Activated CD4-positive, alpha-beta T cell treated with anti-CD3 and anti-CD28 coated beads, Interleukin-2, amount 10 ng/mL, durations not matched to agents 24 days and 14 days (primary cell): ENCODE measurements at regions not wholly inside any gene's neighbourhood (a gene's known extent, or its start where the extent isn't known, plus 50 kb on each side); places are given as distances from the start of the nearest gene placed in this dataset.
"Not testable (repeated sequence)": the region's sequence is repeated elsewhere in the genome, so short reads cannot be mapped to it uniquely, and the experiment has no call there.

Experiments
- DNase-seq: peaks from one replicate; pipeline ENCODE4 v3.0.0; 2022
- H3K27ac Mint-ChIP-seq: one replicate; pipeline ENCODE4 v1.8.0; 2022; ENCODE audit warnings: mild to moderate bottlenecking, mixed read lengths
- H3K27me3 Mint-ChIP-seq: one replicate; pipeline ENCODE4 v1.8.0; 2022; ENCODE audit warnings: mixed read lengths
- H3K36me3 Mint-ChIP-seq: one replicate; pipeline ENCODE4 v1.8.0; 2022; ENCODE audit warnings: low read depth, mild to moderate bottlenecking, mixed read lengths
- H3K4me1 Mint-ChIP-seq: one replicate; pipeline ENCODE4 v1.8.0; 2021; ENCODE audit warnings: mixed read lengths
- H3K4me3 Mint-ChIP-seq: one replicate; pipeline ENCODE4 v1.8.0; 2022; ENCODE audit warnings: mild to moderate bottlenecking, moderate library complexity, mixed read lengths
- H3K9me3 Mint-ChIP-seq: one replicate; pipeline ENCODE4 v1.8.0; 2021; ENCODE audit warnings: mixed read lengths
- intact Hi-C: fragments of 100-400 bp; cut with micrococcal nuclease; formaldehyde crosslinking; loops from one replicate; pipeline ENCODE4 v1.15.1; 2023

DNA sequence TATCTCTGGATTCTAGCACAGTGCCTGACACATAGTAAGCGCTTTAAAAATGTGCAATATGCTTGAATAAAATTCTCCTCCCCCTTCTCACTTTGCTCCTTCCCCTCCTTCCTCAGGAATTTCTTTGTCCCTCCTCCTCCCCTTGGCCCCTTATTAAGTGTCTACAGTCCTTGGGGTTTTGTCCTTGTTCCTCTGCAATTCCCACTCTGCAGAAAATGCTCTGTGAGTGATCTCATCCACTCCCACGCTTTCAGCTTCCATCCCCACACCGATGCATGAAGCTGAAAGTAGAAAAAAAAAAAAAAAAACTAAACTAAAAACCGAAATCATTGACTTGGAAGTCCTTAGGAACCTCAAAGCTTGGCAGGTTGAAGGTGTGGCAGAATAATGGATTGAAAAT lies 273.6 kb downstream of the RRAGC start:
- Mint-ChIP-seq H3K36me3 (no peaks in the 10 kb centered on the region), H3K4me1 (peaks cover 14% of the 10 kb centered on the region), H3K4me3 (no peak overlapping the region), H3K27ac (no peak overlapping the region), H3K9me3 (no peaks in the 10 kb centered on the region), H3K27me3 (peaks cover 25% of the 10 kb centered on the region)
- no peak for DNase-seq
- intact Hi-C loops, result loop anchor here (5.0 kb wide), 2 partner anchors 94 to 559 kb away; no protein-coding TSS in a partner anchor

- Mint-ChIP-seq H3K4me3 (no peak overlapping the region), H3K36me3 (no peaks in the 10 kb centered on the region), H3K4me1 (peaks cover 14% of the 10 kb centered on the region), H3K27ac (no peak overlapping the region), H3K27me3 (peaks cover 29% of the 10 kb centered on the region), H3K9me3 (no peaks in the 10 kb centered on the region)
- no peak for DNase-seq
- intact Hi-C loops, result loop anchor here (5.0 kb wide), 2 partner anchors 93 to 558 kb away; no protein-coding TSS in a partner anchor
These were observed 274.1 kb downstream of the RRAGC start for GRCh38 chr1:38585460-38585859.

DNA sequence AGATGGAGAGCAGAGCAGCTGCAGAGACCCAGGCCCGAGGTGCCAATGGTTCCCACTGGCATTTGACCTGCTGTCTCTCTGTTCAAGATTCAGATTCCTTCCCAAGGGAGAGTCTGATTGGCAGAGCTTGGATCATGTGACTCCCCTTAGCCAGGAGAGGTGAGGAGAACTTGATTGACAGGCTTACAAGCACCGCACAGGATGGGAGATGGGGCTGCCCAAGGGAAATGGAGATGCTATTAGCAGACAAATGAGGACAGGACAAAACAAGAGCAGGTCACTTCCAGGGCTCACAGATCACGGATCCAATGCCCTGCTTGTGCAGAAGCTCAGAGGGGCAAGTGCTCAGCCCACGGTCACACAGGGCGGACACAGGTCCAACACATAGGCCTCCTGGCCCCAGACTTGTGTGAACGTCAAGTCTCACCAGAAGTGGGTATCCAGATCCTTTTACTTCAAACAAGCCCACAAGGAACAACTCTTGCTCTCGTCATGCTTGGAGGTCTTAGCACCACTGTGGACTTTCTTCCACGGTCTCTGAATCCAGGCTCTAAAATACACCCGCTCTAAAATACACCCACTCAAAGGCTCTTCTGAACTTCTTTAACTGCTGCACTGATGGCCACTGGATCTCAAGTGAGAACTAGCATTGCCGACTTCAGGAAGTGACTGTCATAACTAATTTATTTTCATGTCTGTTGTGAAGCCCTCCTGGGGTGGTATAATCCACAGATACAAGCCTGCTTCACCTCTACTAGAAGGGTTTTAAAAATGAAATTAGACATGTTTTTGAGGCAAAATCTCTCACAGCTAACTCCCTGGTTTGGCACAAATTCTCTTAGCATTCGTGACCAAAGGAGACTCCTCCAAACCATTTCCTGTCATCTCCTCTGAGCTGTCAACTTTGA lies 274.9 kb downstream of the RRAGC start:
- Mint-ChIP-seq H3K27me3 (peaks cover 36% of the 10 kb centered on the region), H3K36me3 (no peaks in the 10 kb centered on the region), H3K4me3 (no peak overlapping the region), H3K4me1 (peaks cover 14% of the 10 kb centered on the region), H3K9me3 (no peaks in the 10 kb centered on the region), H3K27ac (no peak overlapping the region)
- DNase-seq, result no peak
- intact Hi-C loops, result loop anchor here (5.0 kb wide), 2 partner anchors 92 to 557 kb away; no protein-coding TSS in a partner anchor

DNA sequence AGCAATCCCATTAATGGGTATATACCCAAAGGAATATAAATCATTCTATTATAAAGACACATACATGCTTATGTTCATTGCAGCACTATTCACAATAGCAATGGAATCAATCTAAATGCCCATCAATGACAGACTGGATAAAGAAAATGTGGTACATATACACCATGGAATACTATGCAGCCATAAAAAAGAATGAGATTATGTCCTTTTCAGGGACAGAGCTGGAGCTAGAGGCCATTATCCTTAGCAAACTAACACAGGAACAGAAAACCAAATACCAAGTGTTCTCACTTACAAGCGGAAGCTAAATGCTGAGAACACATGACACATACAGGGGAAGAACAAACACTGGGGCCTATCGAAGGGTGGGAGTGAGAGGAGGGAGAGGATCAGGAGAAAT lies 276.3 kb downstream of the RRAGC start:
- H3K9me3 Mint-ChIP-seq, DNase-seq, intact Hi-C loops, H3K27ac Mint-ChIP-seq, H3K4me3 Mint-ChIP-seq, H3K36me3 Mint-ChIP-seq: not testable (repeated sequence)
- Mint-ChIP-seq H3K4me1 (peaks cover 14% of the 10 kb centered on the region), H3K27me3 (peaks cover 47% of the 10 kb centered on the region)

DNA sequence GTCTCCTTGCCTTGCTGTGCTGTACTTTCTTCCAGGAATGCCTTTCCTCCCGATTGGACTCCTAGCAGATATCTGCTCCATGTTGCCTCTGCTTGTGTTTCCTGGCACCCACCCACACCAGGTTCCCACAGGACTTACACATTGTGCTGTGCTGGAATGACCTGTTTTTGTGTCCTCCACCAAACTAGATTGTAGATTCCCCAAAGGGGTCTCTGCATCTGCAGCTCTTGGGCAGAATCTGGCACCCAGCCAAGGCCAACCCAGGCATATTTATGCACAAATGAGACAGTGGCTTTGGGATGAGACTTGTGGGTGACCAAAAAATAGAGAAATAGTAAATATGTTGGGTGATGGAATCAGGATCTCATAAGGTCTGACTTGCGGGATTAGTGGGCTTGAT lies 278.2 kb downstream of the RRAGC start:
- Mint-ChIP-seq H3K36me3 (no peaks in the 10 kb centered on the region), H3K4me1 (peaks cover 17% of the 10 kb centered on the region), H3K4me3 (no peak overlapping the region), H3K9me3 (no peaks in the 10 kb centered on the region), H3K27me3 (peaks cover 61% of the 10 kb centered on the region), H3K27ac (no peak overlapping the region)
- intact Hi-C loops, result no loop called here
- DNase-seq, result no peak

DNA sequence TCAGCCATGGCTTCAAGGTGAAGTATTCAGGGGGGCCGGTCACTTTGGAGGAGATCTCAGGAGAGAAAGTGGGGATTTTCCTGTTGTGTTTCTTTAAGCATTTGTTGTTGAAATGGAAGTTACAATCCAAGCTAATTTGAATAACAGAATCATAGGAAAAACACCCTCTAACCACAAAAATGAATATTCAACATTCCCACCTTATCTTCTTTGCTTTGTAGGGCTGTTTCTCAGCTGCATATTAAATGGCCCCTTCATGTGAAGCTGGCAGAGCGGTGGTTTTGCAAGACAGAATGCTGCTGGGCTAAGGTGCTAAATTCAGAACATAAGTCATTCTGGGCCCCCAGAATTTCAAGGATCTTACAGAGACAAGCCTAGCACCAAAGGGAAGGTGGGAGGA lies 279.0 kb downstream of the RRAGC start:
- peaks cover 62% of the 10 kb centered on the region for H3K27me3 Mint-ChIP-seq
- intact Hi-C loops, result no loop called here

GRCh38 chr1:38579056-38579455 lies 280.5 kb downstream of the RRAGC start:
- Mint-ChIP-seq H3K27ac (no peak overlapping the region), H3K36me3 (no peaks in the 10 kb centered on the region), H3K4me1 (peaks cover 4% of the 10 kb centered on the region), H3K9me3 (no peaks in the 10 kb centered on the region), H3K4me3 (no peak overlapping the region), H3K27me3 (peaks cover 64% of the 10 kb centered on the region)
- no peak for DNase-seq
- intact Hi-C loops, result no loop called here

More for the DNA sequence above, 279.0 kb downstream of the RRAGC start:
- H3K4me1 Mint-ChIP-seq, result peaks cover 12% of the 10 kb centered on the region
- no peak for DNase-seq
- H3K36me3 Mint-ChIP-seq, result no peaks in the 10 kb centered on the region
- H3K4me3 Mint-ChIP-seq, result no peak overlapping the region
- H3K27ac Mint-ChIP-seq, result no peak overlapping the region
- H3K9me3 Mint-ChIP-seq, result no peaks in the 10 kb centered on the region

- DNase-seq, result peak; percentile 63
- H3K4me3 Mint-ChIP-seq, result peak overlapping the region; percentile 69
- no peak overlapping the region for H3K27ac Mint-ChIP-seq
- H3K27me3 Mint-ChIP-seq, result peaks cover 63% of the 10 kb centered on the region
- H3K9me3 Mint-ChIP-seq, result no peaks in the 10 kb centered on the region
- no peaks in the 10 kb centered on the region for H3K36me3 Mint-ChIP-seq
- H3K4me1 Mint-ChIP-seq, result peaks cover 4% of the 10 kb centered on the region
- intact Hi-C loops, result no loop called here
These were observed 281.2 kb downstream of the RRAGC start for GRCh38 chr1:38578271-38578951.

DNA sequence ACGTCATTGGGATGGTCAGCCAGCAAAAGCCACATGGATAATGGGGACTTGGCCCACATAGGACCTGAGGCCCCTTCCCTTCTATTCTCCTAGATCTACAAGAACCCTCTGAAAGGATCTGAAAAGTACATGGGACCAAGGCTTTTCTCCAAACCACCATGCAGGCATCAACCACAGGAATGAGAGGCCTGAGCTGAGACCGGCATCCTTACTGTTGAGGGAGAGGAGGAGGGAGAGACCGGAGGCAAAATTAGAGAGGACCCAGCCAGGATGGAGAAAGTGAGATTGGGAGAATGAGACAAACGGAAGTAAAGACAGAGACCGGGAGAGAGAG lies 281.7 kb downstream of the RRAGC start:
- intact Hi-C loops, result no loop called here
- peak overlapping the region; percentile 69 for H3K4me3 Mint-ChIP-seq
- no peaks in the 10 kb centered on the region for H3K9me3 Mint-ChIP-seq
- peaks cover 61% of the 10 kb centered on the region for H3K27me3 Mint-ChIP-seq
- H3K4me1 Mint-ChIP-seq, result peaks cover 4% of the 10 kb centered on the region
- H3K36me3 Mint-ChIP-seq, result no peaks in the 10 kb centered on the region
- H3K27ac Mint-ChIP-seq, result no peak overlapping the region
- DNase-seq, result no peak

- Mint-ChIP-seq H3K36me3 (no peaks in the 10 kb centered on the region), H3K27me3 (peaks cover 58% of the 10 kb centered on the region), H3K4me3 (no peak overlapping the region), H3K27ac (no peak overlapping the region), H3K4me1 (peaks cover 4% of the 10 kb centered on the region), H3K9me3 (no peaks in the 10 kb centered on the region)
- intact Hi-C loops, result no loop called here
- DNase-seq, result no peak
These were observed 282.2 kb downstream of the RRAGC start for GRCh38 chr1:38577385-38577784.

DNA sequence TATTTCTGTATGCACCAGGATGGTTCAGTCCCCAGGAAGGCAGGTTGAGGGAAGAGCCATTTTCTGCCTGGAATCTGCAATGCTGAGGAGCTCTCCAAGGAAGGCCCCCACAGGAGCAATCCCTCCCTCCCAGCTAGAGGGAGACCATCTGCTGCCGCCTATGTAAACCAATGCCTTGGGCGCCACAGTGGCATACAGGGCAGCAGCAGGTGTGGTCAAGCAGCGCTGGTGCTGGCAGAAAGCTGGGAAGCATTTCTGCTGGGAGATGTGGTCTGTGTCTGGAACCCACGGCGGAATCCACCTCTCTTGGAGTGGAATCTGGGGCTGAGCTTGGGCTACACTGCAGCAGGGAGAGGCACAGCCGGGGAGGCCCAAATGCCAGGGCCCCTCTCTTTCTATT lies 283.3 kb downstream of the RRAGC start:
- H3K36me3 Mint-ChIP-seq, result no peaks in the 10 kb centered on the region
- H3K27ac Mint-ChIP-seq, result no peak overlapping the region

GRCh38 chr1:38571726-38572125 lies 287.8 kb downstream of the RRAGC start:
- Mint-ChIP-seq H3K36me3 (no peaks in the 10 kb centered on the region), H3K4me1 (no peaks in the 10 kb centered on the region), H3K4me3 (no peak overlapping the region), H3K27ac (no peak overlapping the region), H3K9me3 (no peaks in the 10 kb centered on the region), H3K27me3 (peaks cover 42% of the 10 kb centered on the region)
- DNase-seq, result no peak
- intact Hi-C loops, result no loop called here

More for the DNA sequence above, 283.3 kb downstream of the RRAGC start:
- H3K4me3 Mint-ChIP-seq, result no peak overlapping the region
- H3K27me3 Mint-ChIP-seq, result peaks cover 60% of the 10 kb centered on the region
- intact Hi-C loops, result no loop called here
- H3K4me1 Mint-ChIP-seq, result peaks cover 4% of the 10 kb centered on the region
- H3K9me3 Mint-ChIP-seq, result no peaks in the 10 kb centered on the region
- DNase-seq, result no peak

- H3K27me3 Mint-ChIP-seq, result peaks cover 45% of the 10 kb centered on the region
- DNase-seq, result no peak
- no peak overlapping the region for H3K4me3 Mint-ChIP-seq
- H3K9me3 Mint-ChIP-seq, result no peaks in the 10 kb centered on the region
- no peaks in the 10 kb centered on the region for H3K4me1 Mint-ChIP-seq
- intact Hi-C loops, result no loop called here
- H3K27ac Mint-ChIP-seq, result no peak overlapping the region
- no peaks in the 10 kb centered on the region for H3K36me3 Mint-ChIP-seq
These were observed 289.0 kb downstream of the RRAGC start for GRCh38 chr1:38570657-38570975.

DNA sequence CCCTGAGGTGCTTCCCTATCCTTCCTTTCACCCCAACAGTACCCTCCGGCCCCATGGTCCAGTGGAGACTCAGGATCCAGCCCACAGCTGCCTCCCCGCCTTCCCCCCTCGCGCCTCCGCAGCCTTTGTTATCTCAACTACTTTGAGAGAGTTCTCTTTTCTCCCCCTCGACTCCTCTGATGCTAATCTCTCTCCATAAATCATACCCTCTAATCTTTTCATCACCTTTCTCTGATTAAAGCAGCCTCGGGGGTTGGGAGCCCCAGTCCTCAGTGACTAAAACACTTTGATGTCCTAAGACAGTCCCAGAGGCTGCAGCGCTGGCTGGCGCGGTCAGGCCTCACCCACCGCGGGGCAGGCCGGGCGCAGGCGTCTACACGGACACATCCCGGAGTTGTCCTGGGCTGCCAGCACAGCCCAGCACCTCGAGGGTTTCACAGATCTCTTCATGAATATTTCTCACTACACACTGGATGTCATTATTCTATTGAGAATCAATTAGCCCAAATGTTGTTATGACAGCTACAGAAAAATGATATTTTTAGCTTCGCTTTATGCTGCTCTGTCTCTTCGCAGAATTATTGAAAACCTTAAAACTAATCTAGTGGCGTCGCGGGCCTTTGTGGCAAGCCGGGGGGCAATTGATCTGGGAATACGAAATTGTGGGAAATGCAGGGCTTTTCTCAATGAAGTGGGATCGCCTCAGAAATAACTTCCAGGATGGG lies 289.5 kb downstream of the RRAGC start:
- no peak for DNase-seq
- H3K9me3 Mint-ChIP-seq, result no peaks in the 10 kb centered on the region
- no peaks in the 10 kb centered on the region for H3K36me3 Mint-ChIP-seq
- no peak overlapping the region for H3K4me3 Mint-ChIP-seq
- H3K27me3 Mint-ChIP-seq, result peaks cover 47% of the 10 kb centered on the region
- H3K4me1 Mint-ChIP-seq, result peaks cover 2% of the 10 kb centered on the region
- no peak overlapping the region for H3K27ac Mint-ChIP-seq
- intact Hi-C loops, result no loop called here
